GM19240 (cell line): ENCODE measurements at regions not wholly inside any gene's neighbourhood (a gene's known extent, or its start where the extent isn't known, plus 50 kb on each side); places are given as distances from the start of the nearest gene placed in this dataset.
"Not testable (repeated sequence)": the region's sequence is repeated elsewhere in the genome, so short reads cannot be mapped to it uniquely, and the experiment has no call there.

Experiments
- DNase-seq: peaks from one replicate; pipeline ENCODE4 v3.0.0; 2011; ENCODE audit warnings: low spot score; ENCODE audit not compliant: insufficient read length

DNA sequence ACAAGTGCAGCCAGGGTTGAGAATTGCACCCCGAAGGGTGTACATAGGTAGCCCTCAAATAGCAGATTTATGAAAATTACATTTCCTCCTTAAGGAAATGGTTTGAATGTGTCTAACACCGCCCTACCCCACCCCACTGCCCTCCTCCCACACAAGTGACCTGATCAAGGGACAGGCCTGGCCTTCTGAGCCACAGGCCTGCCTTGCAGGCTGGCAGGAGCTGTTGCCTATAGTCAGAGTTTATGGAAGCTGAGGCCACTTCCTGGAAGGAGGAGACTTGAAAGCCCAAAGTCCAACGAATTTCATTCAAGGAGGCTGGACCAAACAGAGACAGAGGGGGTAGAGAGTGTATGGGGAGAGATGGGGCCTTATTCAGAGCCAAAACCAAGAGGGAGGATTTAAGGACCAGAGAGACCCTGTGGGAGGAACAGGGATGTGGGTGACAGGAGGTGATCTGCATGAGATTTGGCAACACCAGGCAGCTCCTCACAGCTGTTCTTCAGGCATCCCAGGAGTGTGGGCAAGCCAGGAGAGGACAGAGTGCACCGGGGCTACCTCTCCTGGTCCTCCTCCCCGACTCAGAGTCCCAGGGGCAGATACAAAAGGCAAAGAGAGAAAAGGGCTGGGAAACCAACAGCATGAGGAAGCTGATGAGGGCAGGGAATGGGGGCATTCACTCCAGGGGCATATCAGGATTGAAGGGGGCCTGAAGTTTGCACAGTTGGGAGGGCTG is 100.4 kb upstream of the HES1 start:
- no peak for DNase-seq

DNA sequence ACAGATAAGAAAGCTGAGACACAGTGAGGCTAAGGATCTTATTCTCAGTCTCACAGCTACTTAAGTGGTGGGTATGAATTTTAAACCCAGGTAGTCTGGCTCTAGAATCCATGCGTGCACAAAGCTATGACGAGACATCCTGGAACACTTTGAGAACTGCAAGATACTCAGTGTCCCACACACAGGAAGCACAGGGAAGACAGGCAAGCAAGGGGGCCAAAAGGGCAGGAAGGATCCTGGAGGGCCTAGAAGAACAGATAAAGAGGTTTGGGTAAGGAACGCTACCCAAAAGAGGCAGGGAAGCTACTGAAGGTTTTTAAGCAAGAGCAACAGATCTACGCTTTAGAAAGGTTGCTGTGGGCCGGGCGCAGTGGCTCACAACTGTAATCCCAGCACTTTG is 99.1 kb upstream of the HES1 start:
- DNase-seq, result no peak

DNA sequence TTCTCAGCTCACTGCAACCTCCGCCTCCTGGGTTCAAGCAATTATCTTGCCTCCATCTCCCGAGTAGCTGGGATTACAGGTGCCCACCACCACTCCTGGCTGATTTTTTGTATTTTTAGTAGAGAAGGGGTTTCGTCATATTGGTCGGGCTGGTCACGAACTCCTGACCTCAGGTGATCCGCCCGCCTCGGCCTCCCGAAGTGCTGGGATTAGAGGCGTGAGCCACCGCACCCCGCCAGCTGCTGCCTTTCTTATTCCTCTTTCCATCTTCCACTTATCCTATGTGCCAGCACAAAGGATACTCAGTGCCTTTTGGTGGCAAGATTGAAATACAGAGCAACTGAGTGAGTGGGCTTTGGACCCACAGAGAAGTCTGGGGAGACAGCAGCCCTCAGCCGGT is 97.6 kb upstream of the HES1 start:
- DNase-seq, result not testable (repeated sequence)

DNA sequence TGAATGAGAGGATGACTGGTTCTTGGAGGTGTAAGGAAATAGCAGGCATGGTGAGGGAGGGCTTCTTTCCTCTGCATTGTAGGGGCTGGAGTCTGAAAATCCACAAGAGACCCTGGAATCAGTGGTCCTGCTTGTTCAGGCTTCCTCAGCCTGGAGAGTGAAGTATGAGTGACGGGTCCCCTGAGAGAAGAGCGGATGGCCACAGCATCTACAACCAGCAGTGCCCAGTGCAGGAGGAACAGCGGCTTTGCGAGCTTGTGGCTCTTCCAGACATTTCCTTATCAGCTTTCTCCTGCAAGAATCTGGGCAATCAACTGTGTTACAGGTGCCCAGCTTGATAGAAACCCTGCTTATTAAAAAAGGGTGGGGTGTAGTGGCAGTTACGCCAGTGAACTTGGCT is 97.0 kb upstream of the HES1 start:
- DNase-seq, result no peak

DNA sequence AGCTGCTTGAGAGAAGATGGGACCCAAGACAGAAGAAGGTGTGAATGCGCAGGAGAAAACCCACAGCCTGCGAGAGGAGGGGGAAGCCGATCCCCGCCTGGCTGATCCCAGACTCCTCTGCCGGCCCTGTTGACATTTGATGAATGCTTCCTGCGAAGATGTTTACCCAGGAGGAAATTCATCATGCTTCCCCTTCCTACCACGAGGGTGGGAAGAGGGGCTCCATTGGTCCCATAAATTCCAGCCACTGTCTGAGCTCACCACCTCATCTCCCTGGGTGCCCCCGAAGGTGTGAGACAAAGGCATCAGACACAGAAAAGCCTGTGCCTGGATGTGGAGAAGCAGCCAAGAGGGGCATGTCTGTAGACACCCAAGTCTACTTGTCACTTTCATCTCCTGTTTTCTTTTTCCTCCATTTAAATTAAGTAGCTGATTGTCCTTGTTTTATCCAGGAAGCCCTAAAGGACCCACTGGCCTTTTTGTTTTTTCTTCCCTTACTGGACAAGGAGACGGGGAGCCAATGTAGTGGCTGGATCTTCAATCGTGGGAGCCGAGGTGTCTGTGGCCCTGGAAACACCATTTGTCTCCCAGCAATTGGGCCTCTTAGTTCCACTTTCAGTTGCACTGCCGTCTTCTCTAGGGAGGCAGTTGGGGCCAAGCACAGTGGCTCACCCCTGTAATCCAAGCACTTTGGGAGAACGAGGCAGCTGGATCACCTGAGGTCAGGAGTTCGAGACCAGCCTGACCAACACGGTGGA is 95.3 kb upstream of the HES1 start:
- DNase-seq, result no peak

DNA sequence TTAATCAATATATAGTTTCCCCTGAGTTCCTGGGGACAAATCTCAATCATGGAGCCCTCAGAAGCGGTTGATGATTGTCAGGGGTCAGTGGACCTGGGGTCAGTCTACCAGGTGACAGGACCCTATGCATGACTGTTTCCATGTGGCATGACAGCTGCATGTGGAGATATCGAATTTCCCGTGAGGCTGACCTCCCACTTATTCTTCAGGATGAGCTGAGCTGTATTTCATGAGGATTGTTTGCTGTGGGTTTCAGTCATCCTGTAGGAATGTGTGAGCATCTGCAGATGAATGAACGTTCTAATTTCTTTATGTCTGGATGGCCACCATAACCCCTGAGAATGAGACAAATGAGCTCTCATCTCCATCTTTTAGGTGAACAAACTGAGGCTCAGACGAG is 93.0 kb upstream of the HES1 start:
- no peak for DNase-seq

DNA sequence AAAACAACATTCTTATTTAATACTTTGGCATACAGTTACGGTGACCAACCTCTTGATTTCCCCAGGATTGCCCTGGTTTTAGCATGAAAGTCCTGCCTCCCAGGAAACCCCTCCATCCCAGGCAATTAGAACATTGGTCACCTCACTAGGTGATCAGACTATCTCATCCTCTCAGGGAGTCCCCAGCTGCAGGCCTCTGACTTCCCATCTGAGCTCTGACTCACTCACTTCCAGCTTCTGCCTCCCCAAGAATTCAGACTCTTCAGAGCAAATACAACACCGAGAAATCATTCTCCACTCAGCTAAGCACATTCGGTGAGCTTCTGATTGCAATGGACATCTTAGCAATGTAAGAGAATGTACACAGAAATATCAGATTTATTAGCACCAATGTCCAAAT is 92.4 kb upstream of the HES1 start:
- DNase-seq, result no peak

DNA sequence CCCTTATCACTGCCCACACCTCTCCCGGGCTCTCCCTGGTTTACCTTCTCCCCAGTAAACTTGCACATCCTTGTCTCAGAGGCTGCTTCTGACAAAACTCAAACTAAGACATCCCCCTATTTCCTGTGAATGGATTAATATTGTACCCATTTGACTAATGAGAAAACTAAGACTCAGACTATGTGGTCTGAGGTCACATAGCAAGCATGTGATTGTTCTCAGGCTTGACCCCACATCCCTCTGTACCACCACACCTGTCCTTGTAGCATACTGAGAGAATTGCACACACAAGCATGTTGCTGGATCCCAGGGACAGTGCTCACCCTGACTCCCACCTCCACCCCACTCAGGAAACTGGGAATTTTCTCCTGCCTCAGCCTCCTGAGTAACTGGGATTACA is 90.7 kb upstream of the HES1 start:
- DNase-seq, result no peak

DNA sequence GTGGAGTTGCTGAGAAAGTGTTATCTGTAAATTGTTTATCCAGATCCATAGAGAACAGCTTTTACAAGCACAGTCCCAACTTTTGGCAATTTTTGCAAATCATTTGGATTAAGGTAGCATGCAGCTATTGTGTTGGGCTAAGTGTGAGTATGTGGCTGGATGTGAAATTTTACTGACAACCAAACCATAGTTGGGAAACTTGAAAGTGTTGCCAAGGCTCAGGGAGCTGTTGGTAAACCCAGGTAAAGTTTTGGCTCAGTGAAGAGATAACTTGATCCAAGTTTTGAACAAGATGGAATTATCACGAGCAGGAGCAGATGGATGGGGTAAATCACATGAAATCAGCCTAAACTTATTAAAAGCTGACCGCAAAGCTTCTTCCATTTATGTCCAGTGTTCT is 90.0 kb upstream of the HES1 start:
- DNase-seq, result no peak

DNA sequence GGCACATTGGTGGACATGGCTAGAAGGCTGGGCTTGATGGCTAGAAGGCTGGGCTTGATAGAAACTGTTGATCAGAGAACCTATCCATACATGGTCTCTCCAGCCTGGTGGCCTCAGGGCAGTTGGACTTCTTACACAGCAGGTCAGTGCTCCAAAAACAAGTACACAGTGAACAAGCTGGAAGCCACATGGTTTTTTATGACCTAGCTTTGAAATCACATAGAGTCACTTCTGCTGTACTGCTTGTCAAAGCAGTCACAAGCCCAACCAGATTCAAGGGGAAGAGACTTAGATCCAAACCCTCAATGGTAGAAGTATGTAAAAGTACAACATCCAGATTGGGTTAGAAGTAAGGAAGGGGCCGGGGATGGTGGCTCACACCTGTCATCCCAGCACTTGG is 89.4 kb upstream of the HES1 start:
- no peak for DNase-seq

DNA sequence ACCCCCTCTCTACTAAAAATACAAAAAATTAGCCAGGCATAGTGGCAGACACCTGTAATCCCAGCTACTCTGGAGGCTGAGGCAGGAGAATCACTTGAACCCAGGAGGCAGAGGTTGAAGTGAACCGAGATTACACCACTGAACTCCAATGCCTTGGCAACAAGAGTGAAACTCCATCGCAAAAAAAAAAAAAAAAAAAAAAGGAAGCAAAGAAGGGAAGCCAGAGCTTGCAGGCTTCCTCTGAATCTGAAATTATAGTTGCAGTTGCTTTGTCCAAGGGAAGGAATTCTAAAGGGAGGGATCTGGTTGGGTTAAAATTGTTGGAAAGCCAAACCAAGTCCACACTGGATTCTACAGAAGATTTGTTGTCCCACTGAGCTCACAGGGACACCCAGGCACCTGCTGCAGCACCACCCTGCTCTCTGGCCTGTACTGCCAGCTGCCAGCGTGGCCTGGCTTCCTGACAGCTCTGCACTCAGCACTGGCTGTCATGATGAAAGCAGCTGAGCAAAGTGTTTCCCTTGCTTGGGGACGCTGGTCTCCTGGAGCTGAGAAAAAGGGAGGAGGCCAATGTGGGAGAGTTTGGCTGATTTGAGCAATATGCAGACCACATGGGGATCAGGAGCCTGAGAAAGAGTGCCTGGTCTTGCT is 88.8 kb upstream of the HES1 start:
- no peak for DNase-seq

DNA sequence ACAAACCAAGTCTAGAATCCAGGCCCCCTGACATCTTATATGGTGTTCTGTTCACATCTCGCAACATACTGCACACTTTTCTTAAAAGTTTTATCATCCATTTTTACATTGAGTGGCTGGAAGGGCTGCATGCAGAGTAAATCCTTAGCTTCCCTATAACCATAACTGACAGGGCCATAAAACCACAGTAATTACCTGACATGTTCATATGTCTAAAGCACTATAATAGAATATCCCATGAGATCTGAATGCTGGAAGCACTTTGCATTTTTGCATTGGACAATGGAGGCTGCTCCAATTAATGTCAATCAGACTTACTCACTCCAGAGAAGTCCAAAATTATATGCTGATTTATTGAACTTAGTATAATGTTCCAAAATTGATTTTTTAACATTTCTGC is 86.6 kb upstream of the HES1 start:
- no peak for DNase-seq

DNA sequence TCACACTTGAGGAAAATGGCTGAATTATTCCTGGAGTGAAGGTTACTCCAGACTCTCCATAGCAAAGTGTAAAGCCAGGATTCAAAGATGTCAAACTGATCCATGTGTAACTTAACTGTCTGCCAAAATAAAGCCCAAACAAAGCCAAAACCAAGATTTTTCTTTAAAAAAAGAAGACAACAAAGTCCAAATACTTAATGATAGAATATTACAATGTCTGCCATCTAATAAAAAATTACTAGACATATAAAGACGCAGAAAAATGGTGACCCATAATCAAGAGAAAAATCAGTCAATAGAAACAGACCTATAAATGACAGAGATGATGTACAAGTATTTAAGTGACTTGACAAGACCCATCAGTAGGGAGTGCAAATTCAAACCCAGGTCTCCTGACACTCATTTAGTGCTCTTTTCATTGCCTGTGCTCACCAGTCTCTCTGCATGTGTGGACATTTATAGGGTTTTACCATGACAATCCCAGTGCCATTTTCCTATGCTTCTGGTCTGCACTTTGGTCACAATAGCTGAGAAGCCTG is 85.1 kb upstream of the HES1 start:
- DNase-seq, result no peak

DNA sequence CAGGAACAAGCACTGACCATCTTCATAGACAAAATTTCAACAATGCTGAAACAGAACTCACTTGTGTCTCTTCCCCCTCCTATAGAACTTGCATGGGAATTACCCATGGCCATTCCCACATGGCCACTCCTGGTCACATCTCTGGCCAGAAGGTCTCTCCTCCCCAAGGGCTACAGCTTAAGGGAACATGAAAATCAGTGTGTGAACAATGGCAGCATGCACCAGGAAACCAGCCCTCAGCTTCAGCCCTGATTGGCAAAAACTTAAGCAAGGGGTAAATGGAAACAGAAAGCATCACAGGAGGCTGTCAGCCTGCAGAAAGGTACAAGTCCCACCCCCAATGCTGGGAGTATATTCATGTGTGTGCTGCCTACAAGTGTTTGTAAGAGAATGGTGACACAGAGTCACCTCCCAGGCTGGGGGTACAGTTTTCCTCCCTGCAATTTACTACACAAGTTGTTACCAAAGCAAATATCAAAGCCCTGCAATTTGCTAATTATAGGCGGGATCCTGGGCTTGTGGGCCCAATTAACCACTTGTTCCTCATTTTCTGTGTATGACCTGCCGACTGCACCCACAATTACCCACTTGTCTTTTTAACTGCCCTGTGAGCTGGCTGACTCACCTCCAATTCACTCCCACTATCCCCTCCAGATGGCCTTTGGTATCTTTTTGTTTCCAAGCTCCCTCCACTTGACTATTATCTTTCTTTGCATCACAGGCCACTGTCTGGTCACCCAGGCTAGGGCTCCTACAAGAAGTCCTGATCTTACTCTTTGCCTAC is 84.4 kb upstream of the HES1 start:
- DNase-seq, result no peak

DNA sequence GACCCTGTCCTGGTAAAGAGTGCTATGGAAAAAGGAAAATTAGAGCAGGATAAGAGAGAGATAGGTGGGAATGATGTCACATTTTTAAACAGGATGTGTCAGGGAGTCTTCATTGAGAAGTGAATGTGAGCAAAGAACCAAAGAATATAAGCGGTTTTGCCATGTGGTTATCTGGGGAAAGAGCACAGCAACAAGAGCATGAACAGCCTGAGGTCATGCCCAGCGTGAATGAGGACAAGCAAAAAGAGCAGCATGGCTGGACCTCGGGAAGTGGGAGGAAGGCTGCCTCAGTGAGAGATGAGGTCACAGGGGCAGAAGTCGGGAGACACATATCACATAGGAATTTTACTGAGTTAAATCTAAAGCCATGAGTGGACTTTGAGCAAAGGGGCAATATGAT is 82.8 kb upstream of the HES1 start:
- no peak for DNase-seq

DNA sequence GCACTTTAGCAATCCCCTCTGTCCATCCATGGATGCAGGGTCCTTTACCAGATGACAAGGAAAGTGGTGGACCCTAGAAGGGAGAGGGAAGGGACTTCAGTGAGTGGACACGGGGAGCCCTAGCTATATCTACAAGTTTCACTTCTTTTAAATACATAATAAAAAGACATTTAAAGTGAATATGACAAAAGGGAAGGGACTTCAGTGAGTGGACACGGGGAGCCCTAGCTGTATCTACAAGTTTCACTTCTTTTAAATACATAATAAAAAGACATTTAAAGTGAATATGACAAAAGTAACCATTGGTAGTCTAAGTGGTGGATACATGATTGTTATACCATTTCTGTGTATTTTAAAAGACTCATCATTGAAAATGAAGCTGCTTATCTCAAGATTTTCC is 81.9 kb upstream of the HES1 start:
- no peak for DNase-seq

DNA sequence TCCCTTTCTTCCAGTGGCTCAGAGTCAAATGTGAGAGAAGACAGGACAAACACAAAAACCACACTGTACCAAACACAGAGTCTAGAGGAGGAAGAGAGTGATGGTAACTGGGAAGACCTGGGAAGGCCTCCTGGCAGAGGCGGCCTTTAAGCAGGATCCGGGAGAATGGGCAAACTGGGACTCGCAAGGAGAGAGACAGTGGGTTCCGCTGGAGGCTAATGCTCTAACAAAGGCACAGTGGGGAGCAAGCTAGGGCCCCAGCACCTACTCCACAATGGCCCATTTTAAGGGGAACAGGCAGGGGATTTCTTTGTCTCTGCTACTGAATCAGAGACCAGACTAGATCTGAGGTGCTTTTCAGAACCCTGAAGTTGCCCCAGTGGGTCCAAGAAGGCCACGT is 81.4 kb upstream of the HES1 start:
- no peak for DNase-seq

DNA sequence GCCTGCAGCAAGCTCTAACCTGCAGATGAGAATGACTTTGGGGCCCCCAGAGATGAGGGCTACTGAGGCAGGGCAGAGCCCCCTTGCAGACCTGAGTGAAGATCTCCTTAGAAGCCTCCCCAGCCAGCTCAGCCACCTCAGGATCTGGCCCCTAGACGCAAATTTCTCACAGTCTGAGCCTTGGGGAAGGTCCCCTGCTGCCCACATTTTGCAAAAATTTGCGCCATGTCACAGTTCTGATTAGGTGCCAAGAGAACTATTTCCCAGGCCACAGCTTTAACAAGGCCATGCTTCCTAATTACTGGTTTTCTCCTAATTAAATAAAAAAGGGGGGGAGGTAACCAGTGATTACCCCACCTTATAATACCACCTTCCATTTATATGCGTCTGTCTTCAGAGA is 81.0 kb upstream of the HES1 start:
- DNase-seq, result no peak

DNA sequence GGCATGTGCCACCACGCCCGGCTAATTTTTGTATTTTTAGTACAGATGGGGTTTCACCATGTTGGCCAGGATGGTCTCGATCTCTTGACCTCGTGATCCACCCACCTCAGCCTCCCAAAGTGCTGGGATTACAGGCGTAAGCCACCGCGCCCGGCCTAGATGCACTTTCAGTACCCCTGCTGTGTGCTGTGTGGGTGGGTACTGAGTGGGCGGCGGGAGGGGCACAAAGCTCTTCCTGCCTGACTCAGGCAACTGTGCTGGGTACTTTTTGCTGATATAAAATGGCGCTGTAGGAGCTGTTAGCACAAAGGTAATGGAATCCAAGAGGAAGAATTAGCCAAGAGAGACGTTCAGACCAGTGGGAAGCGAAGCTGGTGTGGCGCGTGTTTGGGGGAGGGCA is 79.6 kb upstream of the HES1 start:
- DNase-seq, result not testable (repeated sequence)

DNA sequence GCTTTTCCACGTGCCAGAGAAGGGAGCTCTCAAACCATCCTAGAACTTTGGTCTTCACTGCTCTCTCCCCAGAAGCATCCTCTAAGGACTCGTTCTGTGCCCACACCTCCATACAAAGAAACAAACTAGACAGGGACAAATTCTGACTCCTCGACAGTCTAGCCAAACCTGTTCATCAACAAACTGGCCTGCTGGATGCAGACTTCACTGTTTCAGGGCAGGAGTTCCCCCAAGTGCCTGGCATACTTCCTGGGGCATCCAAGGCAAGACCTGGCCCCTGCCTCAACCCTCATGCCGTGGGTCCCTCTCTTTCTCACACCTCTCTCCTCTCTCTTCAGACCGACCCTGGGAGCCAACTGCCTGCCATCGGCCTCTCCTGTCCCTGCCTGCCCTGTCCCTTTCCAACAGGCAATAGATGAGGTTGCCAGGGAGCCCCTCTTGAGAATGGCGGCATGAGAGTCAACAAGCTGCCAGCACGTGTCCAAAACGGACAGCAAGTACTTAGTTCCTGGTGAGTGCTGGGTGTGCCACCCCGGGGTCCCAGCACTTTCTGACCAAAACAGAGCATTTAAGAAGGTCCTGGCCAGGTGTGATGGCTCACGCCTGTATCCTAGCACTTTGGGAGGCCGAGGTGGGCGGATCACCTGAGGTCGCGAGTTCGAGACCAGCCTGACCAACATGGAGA is 79.1 kb upstream of the HES1 start:
- DNase-seq, result no peak

DNA sequence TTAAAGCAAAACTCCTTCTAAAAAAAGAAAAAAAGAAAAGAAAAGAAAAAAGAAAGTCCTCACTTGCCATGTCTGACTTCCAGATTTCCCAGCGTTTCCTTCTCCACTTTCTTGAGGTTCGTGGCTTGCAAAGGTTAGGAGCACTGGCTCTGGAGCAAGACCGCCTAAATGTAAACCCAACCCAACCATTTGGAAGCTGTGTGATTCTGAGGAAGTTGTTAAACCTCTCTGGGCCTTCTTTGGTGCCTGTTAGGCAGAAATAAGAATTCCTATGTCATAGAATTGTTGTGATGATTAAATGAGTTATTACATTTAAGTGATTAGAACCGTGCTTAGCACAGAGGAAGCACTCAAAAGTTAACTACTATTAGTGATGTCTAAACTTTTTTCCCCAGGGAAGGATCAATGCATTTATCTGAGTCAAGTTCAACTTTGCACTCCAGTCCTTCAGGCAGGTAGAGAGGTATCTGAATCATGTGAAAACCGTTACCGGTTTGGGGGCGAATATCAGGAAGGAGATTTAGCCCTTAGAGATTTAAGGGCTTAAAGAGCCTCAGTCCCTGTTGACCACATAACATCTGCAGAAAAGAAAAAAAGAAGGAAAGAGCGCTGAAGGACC is 78.3 kb upstream of the HES1 start:
- DNase-seq, result no peak
